HCT116 (cell line): ENCODE measurements at regions not wholly inside any gene's neighbourhood (a gene's known extent, or its start where the extent isn't known, plus 50 kb on each side); places are given as distances from the start of the nearest gene placed in this dataset.

ENCODE experiments used
- ATAC-seq: fragments of 200-7000 bp; cut with Tn5 transposase; 2 replicates; pipeline ENCODE4 v1.9.1; 2020; ENCODE audit warnings: mild to moderate bottlenecking, moderate library complexity
- BruUV-seq: library from RNA; stranded (reverse); fragments of 400-500 nt; replicated peaks from 2 replicates; lab custom pipeline; 2021; lab: Mats Ljungman, UMichigan
- CTCF ChIA-PET: fragments of 300-600 bp; sonication (Branson Sonifier 250); formaldehyde crosslinking; loops from one replicate; lab custom pipeline; 2021; ENCODE audit warnings: antibody characterized with exemption; lab: Charles Lee
- POLR2A ChIA-PET: fragments of 300-600, 350-600 bp; sonication (Branson Sonifier 250); formaldehyde crosslinking; loops from one replicate; lab custom pipeline; 2021; ENCODE audit warnings: antibody characterized with exemption; lab: Charles Lee
- RAD21 ChIA-PET, 2 experiments: fragments of 300-600 bp; sonication (Branson Sonifier 250); formaldehyde crosslinking; loops; one replicate each; lab custom pipeline; 2023; ENCODE audit warnings: low total read pairs in 2 of 2; ENCODE audit not compliant: uncharacterized antibody in 2 of 2, unreplicated experiment in 2 of 2, low non-redundant PET in 1 of 2; lab: Charles Lee
- DNase-seq: peaks from one replicate; pipeline ENCODE4 v3.0.0-alpha.2; 2010; ENCODE audit warnings: low read depth, low spot score
- H2AFZ ChIP-seq: fragments of 200-600 bp; shearing (Covaris generic), sonication (generic); 2 replicates; pipeline ENCODE4 v1.6.1; 2017; ENCODE audit warnings: low read depth, mixed run types, mixed read lengths, antibody characterized with exemption, low read length; ENCODE audit not compliant: poor library complexity, severe bottlenecking
- H3K27ac ChIP-seq: 2 replicates; pipeline ENCODE4 v1.5.1; 2012; ENCODE audit warnings: low read depth, low read length
- H3K27me3 ChIP-seq: fragments of 200-600 bp; sonication (generic); 2 replicates; pipeline ENCODE4 v1.6.1; 2016; ENCODE audit warnings: mixed run types, low read length, mixed read lengths; ENCODE audit not compliant: insufficient read depth
- H3K36me3 ChIP-seq, 2 experiments: fragments of 200-500 bp in 1 of 2; fragments of 200-600 bp in 1 of 2; sonication (Bioruptor generic) in 1 of 2; sonication (generic) in 1 of 2; 2 replicates each; pipeline versions ENCODE4 v1.5.1 to v1.6.1; 2014 to 2016; ENCODE audit warnings: low read length in 2 of 2, inconsistent platforms in 1 of 2, mixed read lengths in 1 of 2, mixed run types in 1 of 2; ENCODE audit not compliant: insufficient read depth in 2 of 2, control insufficient read depth in 1 of 2
- H3K4me1 ChIP-seq, 2 experiments: fragments of 200-600 bp in 1 of 2; sonication (generic) in 1 of 2; 2 replicates each; pipeline versions ENCODE4 v1.5.1 to v1.6.1; 2012 to 2017; ENCODE audit warnings: low read length in 2 of 2, inconsistent platforms in 1 of 2, mild to moderate bottlenecking in 1 of 2, mixed read lengths in 1 of 2, mixed run types in 1 of 2, moderate library complexity in 1 of 2; ENCODE audit not compliant: insufficient read depth in 2 of 2, control insufficient read depth in 1 of 2
- H3K4me2 ChIP-seq: fragments of 200-600 bp; sonication (generic); 2 replicates; pipeline ENCODE4 v1.6.1; 2017; ENCODE audit warnings: mixed run types, low read length, mixed read lengths
- H3K4me3 ChIP-seq, 2 experiments: fragments of 200-600 bp in 1 of 2; sonication (generic) in 1 of 2; replicated peaks in 1 of 2; 2 replicates each; pipeline ENCODE4 v1.5.1; 2011 to 2016; ENCODE audit warnings: low read length in 2 of 2, control low read depth in 1 of 2, low read depth in 1 of 2, mild to moderate bottlenecking in 1 of 2, mixed read lengths in 1 of 2, mixed run types in 1 of 2
- H3K79me2 ChIP-seq: fragments of 200-600 bp; sonication (generic); 2 replicates; pipeline ENCODE4 v1.6.1; 2017; ENCODE audit warnings: mild to moderate bottlenecking, mixed run types, low read length, moderate library complexity, mixed read lengths; ENCODE audit not compliant: insufficient read depth
- H3K9ac ChIP-seq: fragments of 200-600 bp; sonication (generic); 2 replicates; pipeline ENCODE4 v1.6.1; 2016; ENCODE audit warnings: low read length, mixed read lengths
- H3K9me2 ChIP-seq: fragments of 200-600 bp; sonication (generic), shearing (Covaris generic); 2 replicates; pipeline ENCODE4 v1.6.1; 2017; ENCODE audit warnings: mixed run types, mild to moderate bottlenecking, moderate library complexity; ENCODE audit not compliant: insufficient read depth
- H3K9me3 ChIP-seq, 2 experiments: fragments of 200-500 bp in 1 of 2; fragments of 200-600 bp in 1 of 2; sonication (Bioruptor generic) in 1 of 2; sonication (generic) in 1 of 2; 2 replicates each; pipeline ENCODE4 v1.6.1; 2014 to 2017; ENCODE audit warnings: low read length in 2 of 2, mixed read lengths in 2 of 2, inconsistent platforms in 1 of 2, low read depth in 1 of 2, mild to moderate bottlenecking in 1 of 2, mixed run types in 1 of 2, moderate library complexity in 1 of 2; ENCODE audit not compliant: control insufficient read depth in 1 of 2, insufficient read depth in 1 of 2
- H4K20me1 ChIP-seq: fragments of 200-600 bp; sonication (generic), shearing (Covaris generic); 2 replicates; pipeline ENCODE4 v1.6.1; 2017; ENCODE audit warnings: mixed run types, mild to moderate bottlenecking, moderate library complexity; ENCODE audit not compliant: insufficient read depth
- CEBPB ChIP-seq: IDR thresholded peaks from 2 replicates; pipeline ENCODE4 v1.6.1; 2012; ENCODE audit warnings: low read depth
- ELF1 ChIP-seq: IDR thresholded peaks from 2 replicates; pipeline ENCODE4 v1.6.1; 2012; ENCODE audit warnings: low read depth, borderline replicate concordance
- EZH2 ChIP-seq: fragments of 200-600 bp; sonication (generic); IDR thresholded peaks from 2 replicates; pipeline ENCODE4 v1.6.1; 2017; ENCODE audit warnings: antibody characterized with exemption, mixed run types
- JUND ChIP-seq: IDR thresholded peaks from 2 replicates; pipeline ENCODE4 v1.6.1; 2012
- POLR2A ChIP-seq: IDR thresholded peaks from 2 replicates; pipeline ENCODE4 v1.7.0; 2011; ENCODE audit warnings: borderline replicate concordance; ENCODE audit not compliant: insufficient read depth, insufficient read length; ENCODE audit errors: extremely low read depth
- POLR2AphosphoS5 ChIP-seq: IDR thresholded peaks from 2 replicates; pipeline ENCODE4 v1.6.1; 2011; ENCODE audit warnings: mild to moderate bottlenecking, low read depth, low read length, moderate library complexity
- RAD21 ChIP-seq: IDR thresholded peaks from 2 replicates; pipeline ENCODE4 v1.6.1; 2012; ENCODE audit warnings: low read depth, mild to moderate bottlenecking
- SRF ChIP-seq: IDR thresholded peaks from 2 replicates; pipeline ENCODE4 v1.6.1; 2012; ENCODE audit warnings: low read depth
- YY1 ChIP-seq: IDR thresholded peaks from 2 replicates; pipeline ENCODE4 v1.6.1; 2011; ENCODE audit warnings: low read length, low read depth, moderate library complexity, mild to moderate bottlenecking; ENCODE audit not compliant: insufficient replicate concordance; ENCODE audit errors: extremely low read depth
- ZNF274 ChIP-seq: fragments of 200-500 bp; sonication (Bioruptor generic); IDR thresholded peaks from 2 replicates; pipeline ENCODE4 v1.6.1; 2014; ENCODE audit warnings: mild to moderate bottlenecking, low read depth, low read length, inconsistent platforms
- intact Hi-C: fragments of 100-400 bp; cut with micrococcal nuclease; formaldehyde crosslinking; loops from 2 replicates; pipeline ENCODE4 v1.10.0; 2022
- TF ChIP-seq, protein P1 (sequence below): IDR thresholded peaks from 2 replicates; pipeline ENCODE4 v1.6.1; 2011; ENCODE audit warnings: mild to moderate bottlenecking, low read length, moderate library complexity; ENCODE audit not compliant: insufficient replicate concordance; ENCODE audit errors: extremely low read depth

DNA sequence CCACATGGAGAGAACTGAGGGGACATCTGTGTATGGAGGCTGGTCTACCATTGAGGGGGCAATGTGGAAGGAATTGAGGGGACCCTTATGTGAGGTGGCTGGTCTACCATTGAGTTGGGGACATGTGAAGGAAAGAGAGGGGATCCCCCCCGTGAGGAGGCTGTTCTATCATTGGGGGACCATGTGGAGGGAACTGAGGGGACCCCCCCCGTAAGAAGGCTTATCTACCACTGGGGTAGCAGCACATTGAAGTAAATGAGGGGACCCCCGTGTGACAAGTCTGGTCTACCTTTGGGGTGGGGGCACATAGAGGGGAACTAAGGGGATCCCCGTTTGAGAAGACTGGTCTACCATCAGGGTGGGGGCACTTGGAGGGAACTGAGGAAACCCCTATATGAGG lies 158.0 kb downstream of the FBLN2 start:
- TF ChIP-seq RAD21 (no peak), JUND (no peak), YY1 (no peak), CEBPB (no peak), SRF (no peak)
- ChIA-PET RAD21 (no interaction called here), CTCF (no interaction called here), POLR2A (no interaction called here)
- H3K9me2 ChIP-seq, result no peaks in the 10 kb centered on the region
- no peak overlapping the region for H2AFZ ChIP-seq
- no peak overlapping the region for H3K9ac ChIP-seq
- H3K4me1 ChIP-seq, result no peaks in the 10 kb centered on the region
- no peaks in the 10 kb centered on the region for H3K36me3 ChIP-seq
- no peak overlapping the region for H3K27ac ChIP-seq
- intact Hi-C loops, result no loop called here
- H3K9me3 ChIP-seq, result no peaks in the 10 kb centered on the region
- H3K79me2 ChIP-seq, result no peaks in the 10 kb centered on the region
- H3K4me2 ChIP-seq, result no peak overlapping the region
- ATAC-seq, result no peak
- H4K20me1 ChIP-seq, result no peaks in the 10 kb centered on the region
- no peaks in the 10 kb centered on the region for H3K27me3 ChIP-seq
- H3K4me3 ChIP-seq, result no peak overlapping the region
- BruUV-seq, result no TSS peak
- DNase-seq, result no peak

DNA sequence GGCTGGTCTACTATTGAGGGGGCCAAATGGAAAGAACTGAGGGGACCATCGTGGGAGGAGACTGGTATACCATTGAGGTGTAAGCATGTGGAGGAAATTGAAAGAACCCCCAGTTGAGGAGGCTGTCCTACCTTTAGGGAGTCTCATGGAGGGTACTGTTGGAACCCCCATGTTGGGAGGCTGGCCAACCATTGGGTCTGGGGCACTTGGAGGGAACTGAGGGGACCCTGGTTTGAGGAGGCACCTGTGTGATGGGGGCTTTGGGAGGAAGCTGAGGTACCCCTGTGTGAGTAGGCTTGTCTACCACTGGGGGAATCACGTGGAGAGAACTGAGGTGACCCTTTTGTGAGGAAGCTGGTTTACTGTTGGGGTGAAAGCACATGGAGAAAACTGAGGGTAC lies 157.5 kb downstream of the FBLN2 start:
- Histone ChIP-seq H3K9ac (no peak overlapping the region), H2AFZ (no peak overlapping the region), H3K4me1 (no peaks in the 10 kb centered on the region), H4K20me1 (no peaks in the 10 kb centered on the region), H3K9me2 (no peaks in the 10 kb centered on the region), H3K9me3 (no peaks in the 10 kb centered on the region), H3K27me3 (no peaks in the 10 kb centered on the region), H3K27ac (no peak overlapping the region), H3K36me3 (no peaks in the 10 kb centered on the region)
- DNase-seq, result no peak
- RAD21 ChIA-PET, result no interaction called here
- intact Hi-C loops, result no loop called here
- CTCF ChIA-PET, result no interaction called here
- POLR2A ChIA-PET, result no interaction called here
- no peak for ATAC-seq
- TF ChIP-seq, protein P1, sequence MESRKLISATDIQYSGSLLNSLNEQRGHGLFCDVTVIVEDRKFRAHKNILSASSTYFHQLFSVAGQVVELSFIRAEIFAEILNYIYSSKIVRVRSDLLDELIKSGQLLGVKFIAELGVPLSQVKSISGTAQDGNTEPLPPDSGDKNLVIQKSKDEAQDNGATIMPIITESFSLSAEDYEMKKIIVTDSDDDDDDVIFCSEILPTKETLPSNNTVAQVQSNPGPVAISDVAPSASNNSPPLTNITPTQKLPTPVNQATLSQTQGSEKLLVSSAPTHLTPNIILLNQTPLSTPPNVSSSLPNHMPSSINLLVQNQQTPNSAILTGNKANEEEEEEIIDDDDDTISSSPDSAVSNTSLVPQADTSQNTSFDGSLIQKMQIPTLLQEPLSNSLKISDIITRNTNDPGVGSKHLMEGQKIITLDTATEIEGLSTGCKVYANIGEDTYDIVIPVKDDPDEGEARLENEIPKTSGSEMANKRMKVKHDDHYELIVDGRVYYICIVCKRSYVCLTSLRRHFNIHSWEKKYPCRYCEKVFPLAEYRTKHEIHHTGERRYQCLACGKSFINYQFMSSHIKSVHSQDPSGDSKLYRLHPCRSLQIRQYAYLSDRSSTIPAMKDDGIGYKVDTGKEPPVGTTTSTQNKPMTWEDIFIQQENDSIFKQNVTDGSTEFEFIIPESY, result no peak
- TF ChIP-seq POLR2AphosphoS5 (no peak), POLR2A (no peak), ELF1 (no peak), ZNF274 (no peak), EZH2 (no peak)
- TF ChIP-seq, all 23 proteins: peak for 0
- H3K79me2 ChIP-seq, result no peaks in the 10 kb centered on the region
- no peak overlapping the region for H3K4me2 ChIP-seq
- H3K4me3 ChIP-seq, result no peak overlapping the region
- BruUV-seq, result no TSS peak
